ENCODE measurements at regions not wholly inside any gene's neighbourhood (a gene's known extent, or its start where the extent isn't known, plus 50 kb on each side); places are given as distances from the start of the nearest gene placed in this dataset.

DNA sequence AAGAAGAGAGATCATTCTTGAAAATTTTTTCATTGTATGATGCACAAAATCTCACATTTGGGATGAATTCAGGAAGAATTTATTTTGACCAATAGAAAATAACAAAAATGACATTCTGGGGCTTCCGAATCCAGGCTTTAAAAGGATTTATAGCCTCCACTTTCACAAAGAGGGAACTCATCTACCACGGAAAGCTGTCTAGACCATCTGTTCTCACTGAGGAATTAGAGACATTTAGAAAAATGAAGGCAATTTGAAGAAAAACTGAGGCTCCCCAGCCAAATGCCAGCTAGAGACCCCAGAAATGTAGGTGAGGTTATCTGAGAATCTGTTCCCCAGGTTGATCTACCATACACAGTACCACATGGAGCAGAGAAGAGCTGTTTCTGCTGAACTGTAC lies 464.3 kb downstream of the TMA16 start:
- DNase-seq = no peak
- Histone ChIP-seq H3K27ac (ENCODE audit: insufficient read depth in 1 of 2, low read depth in 1 of 2, low read length in 2 of 2, poor library complexity in 1 of 2, severe bottlenecking in 2 of 2) (no peak overlapping the region), H3K4me3 (ENCODE audit: control insufficient read depth in 1 of 7, extremely low read depth in 1 of 7, insufficient read depth in 4 of 7, low read depth in 2 of 7, low read length in 6 of 7) (no peak overlapping the region), H3K9me3 (ENCODE audit: control extremely low read depth in 1 of 5, control insufficient read depth in 4 of 5, insufficient read depth in 2 of 5, low read depth in 1 of 5, low read length in 4 of 5) (no peaks in the 10 kb centered on the region), H3K4me1 (ENCODE audit: control extremely low read depth in 1 of 4, control insufficient read depth in 4 of 4, insufficient read depth in 4 of 4, low read length in 3 of 4) (no peaks in the 10 kb centered on the region), H3K36me3 (ENCODE audit: control insufficient read depth in 4 of 4, insufficient read depth in 4 of 4, low read length in 3 of 4) (no peaks in the 10 kb centered on the region), H3K27me3 (replicated peaks in 2 of 5; ENCODE audit: control insufficient read depth in 4 of 5, insufficient read depth in 5 of 5, low read length in 4 of 5) (no peaks in the 10 kb centered on the region)
- 70% methylated on average over 2 of the region's 2 CpGs for WGBS (ENCODE audit: insufficient coverage)
- CTCF ChIA-PET = no interaction called here
- POLR2A ChIA-PET = no interaction called here

DNA sequence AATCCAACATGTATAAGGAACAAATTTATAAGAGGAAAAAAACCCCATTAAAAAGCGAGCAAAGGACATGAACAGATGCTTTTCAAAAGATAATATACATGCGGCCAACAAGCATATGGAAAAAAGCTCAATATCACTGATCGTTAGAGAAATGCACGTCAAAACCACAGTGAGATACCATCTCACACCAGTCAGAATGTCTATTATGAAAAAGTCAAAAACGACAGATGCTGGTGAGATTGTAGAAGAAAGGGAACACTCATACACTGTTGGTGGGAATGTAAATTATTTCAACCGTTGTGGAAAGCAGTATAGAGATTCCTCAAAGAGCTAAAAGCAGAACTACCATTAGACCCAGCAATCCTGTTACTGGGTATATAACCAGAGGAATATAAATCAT lies 465.4 kb downstream of the TMA16 start:
- no peaks in the 10 kb centered on the region for H3K27me3 ChIP-seq (replicated peaks in 2 of 5; ENCODE audit: control insufficient read depth in 4 of 5, insufficient read depth in 5 of 5, low read length in 4 of 5)
- no peak overlapping the region for H3K4me3 ChIP-seq (ENCODE audit: control insufficient read depth in 1 of 7, extremely low read depth in 1 of 7, insufficient read depth in 4 of 7, low read depth in 2 of 7, low read length in 6 of 7)
- H3K9me3 ChIP-seq (ENCODE audit: control extremely low read depth in 1 of 5, control insufficient read depth in 4 of 5, insufficient read depth in 2 of 5, low read depth in 1 of 5, low read length in 4 of 5) = no peaks in the 10 kb centered on the region
- H3K36me3 ChIP-seq (ENCODE audit: control insufficient read depth in 4 of 4, insufficient read depth in 4 of 4, low read length in 3 of 4) = no peaks in the 10 kb centered on the region
- CTCF ChIA-PET = no interaction called here
- peak in 1 of 3 donors; percentile 52 for DNase-seq
- POLR2A ChIA-PET = interaction anchor here (0.5 kb wide), 1 partner anchor 1377 kb away, joined by 3 read pairs; no protein-coding TSS in a partner anchor
- H3K27ac ChIP-seq (ENCODE audit: insufficient read depth in 1 of 2, low read depth in 1 of 2, low read length in 2 of 2, poor library complexity in 1 of 2, severe bottlenecking in 2 of 2) = no peak overlapping the region
- WGBS (ENCODE audit: insufficient coverage) = 46% methylated on average over 2 of the region's 6 CpGs
- no peaks in the 10 kb centered on the region for H3K4me1 ChIP-seq (ENCODE audit: control extremely low read depth in 1 of 4, control insufficient read depth in 4 of 4, insufficient read depth in 4 of 4, low read length in 3 of 4)

DNA sequence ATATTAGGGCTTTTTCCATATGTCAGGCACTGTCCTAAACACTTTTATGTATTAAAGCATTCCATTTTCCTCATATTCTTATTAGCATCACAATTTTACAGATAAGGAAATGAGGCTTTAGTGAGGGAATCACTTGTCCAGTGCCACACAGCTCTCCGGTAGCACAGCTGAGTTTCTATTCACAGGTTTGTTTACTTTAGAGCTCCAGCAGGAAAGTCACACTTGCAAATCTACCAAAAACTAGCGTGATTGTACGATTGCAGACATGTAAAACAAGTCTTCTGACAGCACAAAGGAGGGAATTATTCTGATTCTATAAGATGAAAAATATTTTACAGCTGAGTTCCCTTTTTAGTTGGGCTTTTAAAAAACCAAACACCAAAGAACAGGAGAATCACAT lies 472.1 kb downstream of the TMA16 start:
- Histone ChIP-seq H3K4me3 (ENCODE audit: control insufficient read depth in 1 of 7, extremely low read depth in 1 of 7, insufficient read depth in 4 of 7, low read depth in 2 of 7, low read length in 6 of 7) (no peak overlapping the region), H3K27me3 (replicated peaks in 2 of 5; ENCODE audit: control insufficient read depth in 4 of 5, insufficient read depth in 5 of 5, low read length in 4 of 5) (no peaks in the 10 kb centered on the region), H3K27ac (ENCODE audit: insufficient read depth in 1 of 2, low read depth in 1 of 2, low read length in 2 of 2, poor library complexity in 1 of 2, severe bottlenecking in 2 of 2) (no peak overlapping the region), H3K36me3 (ENCODE audit: control insufficient read depth in 4 of 4, insufficient read depth in 4 of 4, low read length in 3 of 4) (no peaks in the 10 kb centered on the region), H3K4me1 (ENCODE audit: control extremely low read depth in 1 of 4, control insufficient read depth in 4 of 4, insufficient read depth in 4 of 4, low read length in 3 of 4) (no peaks in the 10 kb centered on the region), H3K9me3 (ENCODE audit: control extremely low read depth in 1 of 5, control insufficient read depth in 4 of 5, insufficient read depth in 2 of 5, low read depth in 1 of 5, low read length in 4 of 5) (no peaks in the 10 kb centered on the region)
- CTCF ChIA-PET = no interaction called here
- POLR2A ChIA-PET = no interaction called here
- no peak for DNase-seq
- WGBS (ENCODE audit: insufficient coverage) = 25% methylated on average over 1 of the region's 3 CpGs

DNA sequence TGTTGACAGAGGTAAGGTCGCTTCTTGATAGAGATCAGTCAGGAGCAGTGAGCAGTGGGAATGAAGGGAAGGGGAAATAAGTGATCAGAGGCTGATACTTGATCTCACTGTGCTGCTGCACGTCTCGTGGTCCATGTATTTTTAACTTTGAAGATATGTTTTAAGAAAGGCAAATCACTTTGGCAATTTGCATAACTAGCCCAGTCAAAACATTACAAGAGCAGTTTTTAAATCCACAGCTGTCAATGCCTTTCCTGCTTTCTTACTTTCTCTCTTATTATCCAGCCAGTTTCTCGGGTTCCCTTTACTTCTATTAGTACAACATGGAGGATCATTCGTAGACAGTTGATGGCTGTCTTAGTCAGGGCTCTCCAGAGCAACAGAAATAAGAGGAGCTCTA lies 472.8 kb downstream of the TMA16 start:
- no peak for DNase-seq
- ChIA-PET CTCF (no interaction called here), POLR2A (no interaction called here)
- Histone ChIP-seq H3K4me1 (ENCODE audit: control extremely low read depth in 1 of 4, control insufficient read depth in 4 of 4, insufficient read depth in 4 of 4, low read length in 3 of 4) (no peaks in the 10 kb centered on the region), H3K27ac (ENCODE audit: insufficient read depth in 1 of 2, low read depth in 1 of 2, low read length in 2 of 2, poor library complexity in 1 of 2, severe bottlenecking in 2 of 2) (no peak overlapping the region), H3K9me3 (ENCODE audit: control extremely low read depth in 1 of 5, control insufficient read depth in 4 of 5, insufficient read depth in 2 of 5, low read depth in 1 of 5, low read length in 4 of 5) (no peaks in the 10 kb centered on the region), H3K36me3 (ENCODE audit: control insufficient read depth in 4 of 4, insufficient read depth in 4 of 4, low read length in 3 of 4) (no peaks in the 10 kb centered on the region), H3K27me3 (replicated peaks in 2 of 5; ENCODE audit: control insufficient read depth in 4 of 5, insufficient read depth in 5 of 5, low read length in 4 of 5) (no peaks in the 10 kb centered on the region), H3K4me3 (ENCODE audit: control insufficient read depth in 1 of 7, extremely low read depth in 1 of 7, insufficient read depth in 4 of 7, low read depth in 2 of 7, low read length in 6 of 7) (no peak overlapping the region)
- 50% methylated on average over 1 of the region's 5 CpGs for WGBS (ENCODE audit: insufficient coverage)

DNA sequence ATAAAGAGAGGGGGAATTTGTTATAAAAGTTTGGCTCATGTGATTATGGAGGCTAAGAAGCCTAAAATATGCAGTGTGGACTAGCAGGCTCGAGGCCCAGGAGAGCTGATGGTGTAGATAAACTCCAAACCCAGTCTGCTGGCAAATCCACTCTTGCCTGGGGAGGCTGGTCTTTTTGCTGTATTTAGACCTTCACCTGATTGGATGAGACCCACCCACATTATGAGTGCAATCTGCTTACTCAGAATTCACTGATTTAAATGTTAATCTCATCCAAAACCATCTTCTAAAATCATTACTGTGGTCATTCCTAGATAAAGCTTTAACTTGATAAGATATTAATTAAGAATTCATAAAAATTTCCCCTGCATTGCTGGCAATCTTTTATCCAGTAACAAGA lies 473.2 kb downstream of the TMA16 start:
- H3K36me3 ChIP-seq (ENCODE audit: control insufficient read depth in 4 of 4, insufficient read depth in 4 of 4, low read length in 3 of 4) = no peaks in the 10 kb centered on the region
- ChIA-PET CTCF (no interaction called here), POLR2A (no interaction called here)
- no peak overlapping the region for H3K4me3 ChIP-seq (ENCODE audit: control insufficient read depth in 1 of 7, extremely low read depth in 1 of 7, insufficient read depth in 4 of 7, low read depth in 2 of 7, low read length in 6 of 7)
- no peaks in the 10 kb centered on the region for H3K4me1 ChIP-seq (ENCODE audit: control extremely low read depth in 1 of 4, control insufficient read depth in 4 of 4, insufficient read depth in 4 of 4, low read length in 3 of 4)
- H3K9me3 ChIP-seq (ENCODE audit: control extremely low read depth in 1 of 5, control insufficient read depth in 4 of 5, insufficient read depth in 2 of 5, low read depth in 1 of 5, low read length in 4 of 5) = no peaks in the 10 kb centered on the region
- no peaks in the 10 kb centered on the region for H3K27me3 ChIP-seq (replicated peaks in 2 of 5; ENCODE audit: control insufficient read depth in 4 of 5, insufficient read depth in 5 of 5, low read length in 4 of 5)
- no peak for DNase-seq
- H3K27ac ChIP-seq (ENCODE audit: insufficient read depth in 1 of 2, low read depth in 1 of 2, low read length in 2 of 2, poor library complexity in 1 of 2, severe bottlenecking in 2 of 2) = no peak overlapping the region
- 60% methylated on average over 1 of the region's 1 CpG for WGBS (ENCODE audit: insufficient coverage)

DNA sequence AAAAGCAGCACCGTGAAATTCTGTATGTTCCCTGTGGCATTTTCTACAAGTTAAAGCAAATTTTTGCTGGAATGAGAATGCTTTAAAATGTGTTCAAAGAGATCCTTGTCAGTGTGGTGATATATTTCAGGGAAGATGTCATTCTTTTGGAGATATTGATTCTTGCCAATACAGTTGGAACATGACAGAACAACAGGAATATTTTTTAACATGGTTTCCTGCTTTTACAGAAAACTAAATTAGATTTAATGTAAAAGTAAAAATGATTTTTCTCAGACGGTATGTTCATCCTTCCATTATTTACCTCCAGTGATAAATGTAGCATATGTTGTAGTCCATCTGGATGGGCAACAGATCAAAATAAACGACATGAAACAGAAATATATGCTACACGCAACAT lies 474.8 kb downstream of the TMA16 start:
- H3K27me3 ChIP-seq (replicated peaks in 2 of 5; ENCODE audit: control insufficient read depth in 4 of 5, insufficient read depth in 5 of 5, low read length in 4 of 5) = no peaks in the 10 kb centered on the region
- H3K9me3 ChIP-seq (ENCODE audit: control extremely low read depth in 1 of 5, control insufficient read depth in 4 of 5, insufficient read depth in 2 of 5, low read depth in 1 of 5, low read length in 4 of 5) = no peaks in the 10 kb centered on the region
- H3K4me1 ChIP-seq (ENCODE audit: control extremely low read depth in 1 of 4, control insufficient read depth in 4 of 4, insufficient read depth in 4 of 4, low read length in 3 of 4) = no peaks in the 10 kb centered on the region
- H3K36me3 ChIP-seq (ENCODE audit: control insufficient read depth in 4 of 4, insufficient read depth in 4 of 4, low read length in 3 of 4) = no peaks in the 10 kb centered on the region
- H3K27ac ChIP-seq (ENCODE audit: insufficient read depth in 1 of 2, low read depth in 1 of 2, low read length in 2 of 2, poor library complexity in 1 of 2, severe bottlenecking in 2 of 2) = no peak overlapping the region
- DNase-seq = no peak
- ChIA-PET POLR2A (no interaction called here), CTCF (no interaction called here)
- H3K4me3 ChIP-seq (ENCODE audit: control insufficient read depth in 1 of 7, extremely low read depth in 1 of 7, insufficient read depth in 4 of 7, low read depth in 2 of 7, low read length in 6 of 7) = no peak overlapping the region
- WGBS (ENCODE audit: insufficient coverage) = 100% methylated on average over 1 of the region's 4 CpGs

DNA sequence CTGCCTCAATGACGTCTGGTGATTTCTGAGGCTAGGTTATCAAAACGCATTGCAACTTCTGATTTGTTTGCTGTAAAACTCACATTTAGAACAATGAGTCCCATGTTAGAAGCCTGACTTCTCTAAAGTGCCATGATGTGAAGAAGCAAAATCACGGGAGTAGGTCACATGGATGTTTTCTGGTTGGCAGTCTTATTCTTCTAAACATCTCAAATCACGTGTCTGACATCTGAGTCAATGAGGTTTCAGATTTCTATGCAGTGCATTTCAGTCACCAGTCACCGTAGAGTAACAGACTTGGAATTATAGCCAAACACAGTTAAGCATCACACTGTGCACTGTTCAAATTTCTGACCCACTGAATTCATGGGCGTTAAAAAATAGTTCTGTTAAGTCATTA lies 482.1 kb downstream of the TMA16 start:
- H3K4me1 ChIP-seq (ENCODE audit: control extremely low read depth in 1 of 4, control insufficient read depth in 4 of 4, insufficient read depth in 4 of 4, low read length in 3 of 4) = no peaks in the 10 kb centered on the region
- ChIA-PET POLR2A (no interaction called here), CTCF (no interaction called here)
- H3K4me3 ChIP-seq (ENCODE audit: control insufficient read depth in 1 of 7, extremely low read depth in 1 of 7, insufficient read depth in 4 of 7, low read depth in 2 of 7, low read length in 6 of 7) = no peak overlapping the region
- DNase-seq = no peak
- H3K27me3 ChIP-seq (replicated peaks in 2 of 5; ENCODE audit: control insufficient read depth in 4 of 5, insufficient read depth in 5 of 5, low read length in 4 of 5) = no peaks in the 10 kb centered on the region
- no peak overlapping the region for H3K27ac ChIP-seq (ENCODE audit: insufficient read depth in 1 of 2, low read depth in 1 of 2, low read length in 2 of 2, poor library complexity in 1 of 2, severe bottlenecking in 2 of 2)
- H3K36me3 ChIP-seq (ENCODE audit: control insufficient read depth in 4 of 4, insufficient read depth in 4 of 4, low read length in 3 of 4) = no peaks in the 10 kb centered on the region
- 97% methylated on average over 4 of the region's 6 CpGs for WGBS (ENCODE audit: insufficient coverage)
- no peaks in the 10 kb centered on the region for H3K9me3 ChIP-seq (ENCODE audit: control extremely low read depth in 1 of 5, control insufficient read depth in 4 of 5, insufficient read depth in 2 of 5, low read depth in 1 of 5, low read length in 4 of 5)

DNA sequence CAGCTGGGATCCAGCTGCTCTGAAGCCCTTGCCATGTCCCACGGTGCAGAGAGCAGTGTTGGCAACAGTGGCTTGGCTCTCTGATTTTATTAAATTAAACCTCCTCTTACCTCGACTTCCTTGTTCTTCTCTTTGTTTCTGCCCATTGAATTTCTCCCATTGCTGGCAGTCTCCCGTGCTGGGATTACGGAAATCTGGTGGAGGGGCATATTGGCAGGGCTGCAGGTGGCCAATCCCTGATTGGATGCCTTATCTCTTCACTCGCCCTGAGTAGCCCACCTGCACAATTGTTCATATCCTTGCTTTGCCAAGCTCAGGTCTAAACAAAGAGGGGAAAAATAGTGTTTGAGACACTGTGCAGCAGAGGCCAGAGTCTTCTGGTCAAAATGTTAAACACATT lies 493.9 kb downstream of the TMA16 start:
- WGBS (ENCODE audit: insufficient coverage) = 100% methylated on average over 4 of the region's 5 CpGs
- Histone ChIP-seq H3K4me3 (ENCODE audit: control insufficient read depth in 1 of 7, extremely low read depth in 1 of 7, insufficient read depth in 4 of 7, low read depth in 2 of 7, low read length in 6 of 7) (no peak overlapping the region), H3K36me3 (ENCODE audit: control insufficient read depth in 4 of 4, insufficient read depth in 4 of 4, low read length in 3 of 4) (no peaks in the 10 kb centered on the region), H3K27me3 (replicated peaks in 2 of 5; ENCODE audit: control insufficient read depth in 4 of 5, insufficient read depth in 5 of 5, low read length in 4 of 5) (no peaks in the 10 kb centered on the region), H3K4me1 (ENCODE audit: control extremely low read depth in 1 of 4, control insufficient read depth in 4 of 4, insufficient read depth in 4 of 4, low read length in 3 of 4) (no peaks in the 10 kb centered on the region), H3K9me3 (ENCODE audit: control extremely low read depth in 1 of 5, control insufficient read depth in 4 of 5, insufficient read depth in 2 of 5, low read depth in 1 of 5, low read length in 4 of 5) (no peaks in the 10 kb centered on the region), H3K27ac (ENCODE audit: insufficient read depth in 1 of 2, low read depth in 1 of 2, low read length in 2 of 2, poor library complexity in 1 of 2, severe bottlenecking in 2 of 2) (no peak overlapping the region)
- no peak for DNase-seq
- CTCF ChIA-PET = no interaction called here
- POLR2A ChIA-PET = no interaction called here

All from common myeloid progenitor, CD34-positive (primary cell).